Suprapubic skin (tissue), 4 donors: ENCODE measurements at regions not wholly inside any gene's neighbourhood (a gene's known extent, or its start where the extent isn't known, plus 50 kb on each side); places are given as distances from the start of the nearest gene placed in this dataset.

ENCODE experiments used
- DNase-seq, 2 donors: peaks; one replicate each; pipeline ENCODE4 v3.0.0-alpha.2; 2019; ENCODE audit warnings: low spot score in 2 of 2
- H3K27ac ChIP-seq: fragments of 200-600 bp; sonication (generic); one replicate; pipeline ENCODE4 v1.5.1; 2019
- H3K27me3 ChIP-seq: fragments of 200-600 bp; sonication (generic); one replicate; pipeline ENCODE4 v1.5.1; 2019
- H3K36me3 ChIP-seq: fragments of 200-600 bp; sonication (generic); one replicate; pipeline ENCODE4 v1.5.1; 2019
- H3K4me1 ChIP-seq: fragments of 200-600 bp; sonication (generic); one replicate; pipeline ENCODE4 v1.5.1; 2019
- H3K4me3 ChIP-seq: fragments of 200-600 bp; sonication (generic); one replicate; pipeline ENCODE4 v1.5.1; 2019; ENCODE audit warnings: mild to moderate bottlenecking
- H3K9me3 ChIP-seq: fragments of 200-600 bp; sonication (generic); one replicate; pipeline ENCODE4 v1.5.1; 2019
- EP300 ChIP-seq: sonication (generic); formaldehyde crosslinking; IDR thresholded peaks from one replicate; pipeline ENCODE4 v1.6.1; 2017; ENCODE audit warnings: antibody characterized with exemption
- POLR2A ChIP-seq, 2 donors: fragments of 450-650 bp; IDR thresholded peaks; one replicate each; pipeline ENCODE4 v1.6.1; 2017; ENCODE audit warnings: antibody characterized with exemption in 2 of 2, mild to moderate bottlenecking in 2 of 2, moderate library complexity in 2 of 2
- POLR2AphosphoS5 ChIP-seq, 3 donors: sonication (generic); formaldehyde crosslinking; IDR thresholded peaks; one replicate each; pipeline ENCODE4 v1.6.1; 2017; ENCODE audit warnings: antibody characterized with exemption in 3 of 3
- WGBS: methylation state at CpG from one replicate; pipeline ENCODE4 v1.1.5; 2018; 5-methylcytosine and 5-hydroxymethylcytosine counted together
- TF ChIP-seq, protein P1 (sequence below), 2 donors: fragments of 200-600 bp in 1 of 2; fragments of 450-650 bp in 1 of 2; sonication (generic) in 1 of 2; IDR thresholded peaks; one replicate each; pipeline ENCODE4 v1.5.1; 2016 to 2019; ENCODE audit warnings: antibody characterized with exemption in 2 of 2, mild to moderate bottlenecking in 1 of 2, moderate library complexity in 1 of 2

DNA sequence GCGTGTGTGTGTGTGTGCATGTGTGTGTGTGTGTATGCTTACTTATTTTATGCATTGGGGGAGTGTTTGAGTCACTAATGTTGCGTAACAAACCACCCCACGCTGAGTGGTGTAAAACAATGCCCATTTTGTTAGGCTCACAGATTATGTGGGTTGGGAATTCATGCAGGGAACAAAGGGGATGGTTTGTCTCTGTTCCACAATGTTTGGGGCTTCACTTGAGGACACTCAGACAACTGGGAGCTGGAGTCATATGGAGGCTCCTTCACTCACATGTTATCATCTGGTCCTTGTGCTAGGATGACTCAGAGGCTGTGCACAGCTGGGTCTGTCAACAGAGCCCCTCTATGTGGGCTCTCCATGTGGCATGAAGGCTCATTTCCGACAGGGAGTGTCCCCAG is 51.3 kb upstream of the LARGE1 start:
- 64% methylated on average over 4 of the region's 4 CpGs for WGBS
- no peaks in the 10 kb centered on the region for H3K4me1 ChIP-seq
- TF ChIP-seq, protein P1, sequence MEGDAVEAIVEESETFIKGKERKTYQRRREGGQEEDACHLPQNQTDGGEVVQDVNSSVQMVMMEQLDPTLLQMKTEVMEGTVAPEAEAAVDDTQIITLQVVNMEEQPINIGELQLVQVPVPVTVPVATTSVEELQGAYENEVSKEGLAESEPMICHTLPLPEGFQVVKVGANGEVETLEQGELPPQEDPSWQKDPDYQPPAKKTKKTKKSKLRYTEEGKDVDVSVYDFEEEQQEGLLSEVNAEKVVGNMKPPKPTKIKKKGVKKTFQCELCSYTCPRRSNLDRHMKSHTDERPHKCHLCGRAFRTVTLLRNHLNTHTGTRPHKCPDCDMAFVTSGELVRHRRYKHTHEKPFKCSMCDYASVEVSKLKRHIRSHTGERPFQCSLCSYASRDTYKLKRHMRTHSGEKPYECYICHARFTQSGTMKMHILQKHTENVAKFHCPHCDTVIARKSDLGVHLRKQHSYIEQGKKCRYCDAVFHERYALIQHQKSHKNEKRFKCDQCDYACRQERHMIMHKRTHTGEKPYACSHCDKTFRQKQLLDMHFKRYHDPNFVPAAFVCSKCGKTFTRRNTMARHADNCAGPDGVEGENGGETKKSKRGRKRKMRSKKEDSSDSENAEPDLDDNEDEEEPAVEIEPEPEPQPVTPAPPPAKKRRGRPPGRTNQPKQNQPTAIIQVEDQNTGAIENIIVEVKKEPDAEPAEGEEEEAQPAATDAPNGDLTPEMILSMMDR (IDR thresholded peaks at IDR 0.05), result no peak
- TF ChIP-seq POLR2AphosphoS5 (IDR thresholded peaks at IDR 0.05) (no peak), EP300 (no peak), POLR2A (IDR thresholded peaks at IDR 0.05) (no peak)

DNA sequence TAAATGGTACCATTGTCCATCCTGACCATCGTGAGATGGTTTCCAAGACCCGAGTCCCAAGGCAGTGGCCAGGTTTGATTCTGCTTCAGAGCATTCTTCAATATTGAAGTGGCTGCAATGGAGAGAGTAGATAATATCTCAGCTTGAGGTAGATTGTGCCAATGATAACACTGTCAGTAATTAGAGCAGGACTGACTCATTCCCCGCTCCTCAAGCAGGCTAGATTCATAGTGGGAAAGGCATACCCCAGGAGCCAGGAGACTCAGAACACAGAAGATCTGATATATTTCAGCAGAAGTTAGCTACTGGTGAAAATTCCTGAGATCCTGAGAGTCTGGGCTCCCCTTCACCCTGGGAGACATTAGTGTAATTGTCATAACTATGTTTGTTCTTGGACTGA is 55.6 kb upstream of the LARGE1 start:
- Histone ChIP-seq H3K36me3 (no peaks in the 10 kb centered on the region), H3K4me3 (no peak overlapping the region), H3K27ac (no peak overlapping the region), H3K9me3 (no peaks in the 10 kb centered on the region), H3K27me3 (peaks cover 12% of the 10 kb centered on the region), H3K4me1 (no peaks in the 10 kb centered on the region)
- TF ChIP-seq POLR2A (IDR thresholded peaks at IDR 0.05), result no peak
- no peak for TF ChIP-seq POLR2AphosphoS5 (IDR thresholded peaks at IDR 0.05)
- TF ChIP-seq EP300, result no peak
- TF ChIP-seq, protein P1 (IDR thresholded peaks at IDR 0.05), result no peak
- WGBS, result 91% methylated on average over 3 of the region's 3 CpGs
- DNase-seq, result no peak

More for the DNA sequence above, 51.3 kb upstream of the LARGE1 start:
- no peaks in the 10 kb centered on the region for H3K36me3 ChIP-seq
- H3K4me3 ChIP-seq, result no peak overlapping the region
- peaks cover 12% of the 10 kb centered on the region for H3K27me3 ChIP-seq
- H3K9me3 ChIP-seq, result no peaks in the 10 kb centered on the region
- no peak for DNase-seq
- peak overlapping the region; percentile 14 for H3K27ac ChIP-seq

DNA sequence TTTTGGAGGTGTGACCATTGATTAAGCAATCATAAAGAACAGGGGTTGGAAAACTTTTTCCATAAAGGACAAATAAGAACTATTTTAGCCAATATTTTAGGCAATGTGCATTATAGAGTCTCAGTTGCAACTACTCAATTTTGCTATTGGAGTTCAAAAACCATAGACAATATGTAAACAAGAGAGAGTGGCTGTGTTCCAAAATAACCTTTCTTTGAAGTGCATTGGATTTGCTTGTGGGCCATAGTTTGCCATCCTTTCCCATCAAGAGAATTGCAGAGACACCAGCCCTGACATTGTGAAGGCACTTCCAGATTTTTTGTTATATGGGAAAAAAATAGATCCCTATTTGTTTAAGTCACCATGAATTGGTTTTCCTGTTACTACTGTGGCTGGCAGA is 63.3 kb upstream of the LARGE1 start:
- H3K4me3 ChIP-seq, result no peak overlapping the region
- no peaks in the 10 kb centered on the region for H3K9me3 ChIP-seq
- no peaks in the 10 kb centered on the region for H3K4me1 ChIP-seq
- no peak for TF ChIP-seq POLR2A (IDR thresholded peaks at IDR 0.05)
- no peak for TF ChIP-seq POLR2AphosphoS5 (IDR thresholded peaks at IDR 0.05)
- TF ChIP-seq, protein P1 (IDR thresholded peaks at IDR 0.05), result no peak
- TF ChIP-seq EP300, result no peak
- DNase-seq, result no peak
- H3K27me3 ChIP-seq, result no peaks in the 10 kb centered on the region
- no peak overlapping the region for H3K27ac ChIP-seq
- H3K36me3 ChIP-seq, result no peaks in the 10 kb centered on the region

DNA sequence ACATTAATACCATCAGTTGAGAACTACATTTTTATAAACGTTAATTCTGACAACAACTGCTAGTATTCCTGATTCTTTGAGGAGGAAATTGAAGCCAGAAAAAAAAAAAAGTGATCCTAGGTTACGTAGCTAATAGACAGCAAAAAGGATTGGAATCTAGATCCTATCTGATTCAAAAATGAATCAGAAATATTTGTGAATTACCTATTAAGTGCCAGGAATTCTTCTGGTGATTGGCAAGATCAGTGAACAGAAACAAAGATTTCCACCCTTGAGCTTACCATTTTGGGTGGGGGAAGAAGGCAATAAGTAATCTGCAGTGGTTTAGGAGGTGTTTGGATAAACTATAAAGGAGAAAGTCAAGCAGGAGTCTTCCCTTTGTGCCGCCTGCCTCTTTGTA is 63.9 kb upstream of the LARGE1 start:
- no peaks in the 10 kb centered on the region for H3K4me1 ChIP-seq
- H3K9me3 ChIP-seq, result no peaks in the 10 kb centered on the region
- no peak overlapping the region for H3K27ac ChIP-seq
- no peak overlapping the region for H3K4me3 ChIP-seq
- TF ChIP-seq EP300 (no peak), POLR2AphosphoS5 (IDR thresholded peaks at IDR 0.05) (no peak), POLR2A (IDR thresholded peaks at IDR 0.05) (no peak)
- TF ChIP-seq, protein P1 (IDR thresholded peaks at IDR 0.05), result no peak
- no peaks in the 10 kb centered on the region for H3K36me3 ChIP-seq
- no peak for DNase-seq
- 43% methylated on average over 3 of the region's 3 CpGs for WGBS
- no peaks in the 10 kb centered on the region for H3K27me3 ChIP-seq

DNA sequence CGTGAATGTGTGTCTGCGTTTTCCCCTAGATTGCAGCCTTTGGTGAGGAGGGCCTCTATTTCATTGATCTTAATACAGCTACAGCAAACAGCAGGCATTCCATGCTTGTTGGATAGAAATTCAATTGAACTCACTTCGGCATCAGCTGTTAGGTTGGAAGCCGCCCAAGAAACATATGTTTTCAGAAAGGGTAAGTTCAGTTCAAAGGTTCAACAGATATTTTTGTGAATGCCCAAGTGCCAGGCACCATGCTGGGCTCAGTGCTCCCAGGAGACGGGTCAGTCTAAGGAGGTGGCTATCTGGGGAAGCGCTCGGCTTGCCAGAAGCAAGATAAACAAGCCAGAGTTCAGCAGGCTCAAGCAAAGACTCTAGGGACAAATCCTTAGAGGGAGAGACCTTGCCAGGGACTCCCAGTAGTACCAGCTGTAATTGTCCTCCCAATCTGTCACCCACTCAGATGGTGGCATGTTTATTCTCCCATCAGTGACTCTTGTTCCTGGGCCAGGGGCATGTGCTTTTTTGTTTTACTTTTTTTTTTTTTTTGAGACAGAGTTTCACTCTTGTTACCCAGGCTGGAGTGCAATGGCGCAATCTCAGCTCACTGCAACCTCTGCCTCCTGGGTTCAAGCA is 64.5 kb upstream of the LARGE1 start:
- Histone ChIP-seq H3K27me3 (peaks cover 1% of the 10 kb centered on the region), H3K4me3 (no peak overlapping the region), H3K36me3 (no peaks in the 10 kb centered on the region), H3K27ac (no peak overlapping the region), H3K9me3 (no peaks in the 10 kb centered on the region), H3K4me1 (no peaks in the 10 kb centered on the region)
- no peak for DNase-seq
- WGBS, result 58% methylated on average over 8 of the region's 8 CpGs
- TF ChIP-seq POLR2A (IDR thresholded peaks at IDR 0.05), result no peak
- TF ChIP-seq, protein P1 (IDR thresholded peaks at IDR 0.05), result no peak
- no peak for TF ChIP-seq EP300
- TF ChIP-seq POLR2AphosphoS5 (IDR thresholded peaks at IDR 0.05), result no peak
